ENCODE measurements at regions not wholly inside any gene's neighbourhood (a gene's known extent, or its start where the extent isn't known, plus 50 kb on each side); places are given as distances from the start of the nearest gene placed in this dataset.
"Not testable (repeated sequence)": the region's sequence is repeated elsewhere in the genome, so short reads cannot be mapped to it uniquely, and the experiment has no call there.

- DNase-seq (ENCODE audit: low read depth); H3K4me3 ChIP-seq (ENCODE audit: low read depth, low read length): not testable (repeated sequence)
Observed at GRCh38 chr21:5217933-5218332, 5303.4 kb upstream of the TPTE start.

- DNase-seq (ENCODE audit: low read depth); H3K4me3 ChIP-seq (ENCODE audit: low read depth, low read length): not testable (repeated sequence)
Observed at GRCh38 chr21:5219988-5220387, 5301.4 kb upstream of the TPTE start.

GRCh38 chr21:5220468-5220867 is 5300.9 kb upstream of the TPTE start:
- not testable (repeated sequence) for H3K4me3 ChIP-seq (ENCODE audit: low read depth, low read length)
- DNase-seq (ENCODE audit: low read depth): peak; percentile 8
- TF ChIP-seq CTCF (conservative IDR thresholded peaks at IDR 0.05; ENCODE audit: low read depth, low read length): peak; percentile 19

GRCh38 chr21:5221458-5222050 is 5299.8 kb upstream of the TPTE start:
- H3K4me3 ChIP-seq (ENCODE audit: low read depth, low read length); DNase-seq (ENCODE audit: low read depth): not testable (repeated sequence)

DNA sequence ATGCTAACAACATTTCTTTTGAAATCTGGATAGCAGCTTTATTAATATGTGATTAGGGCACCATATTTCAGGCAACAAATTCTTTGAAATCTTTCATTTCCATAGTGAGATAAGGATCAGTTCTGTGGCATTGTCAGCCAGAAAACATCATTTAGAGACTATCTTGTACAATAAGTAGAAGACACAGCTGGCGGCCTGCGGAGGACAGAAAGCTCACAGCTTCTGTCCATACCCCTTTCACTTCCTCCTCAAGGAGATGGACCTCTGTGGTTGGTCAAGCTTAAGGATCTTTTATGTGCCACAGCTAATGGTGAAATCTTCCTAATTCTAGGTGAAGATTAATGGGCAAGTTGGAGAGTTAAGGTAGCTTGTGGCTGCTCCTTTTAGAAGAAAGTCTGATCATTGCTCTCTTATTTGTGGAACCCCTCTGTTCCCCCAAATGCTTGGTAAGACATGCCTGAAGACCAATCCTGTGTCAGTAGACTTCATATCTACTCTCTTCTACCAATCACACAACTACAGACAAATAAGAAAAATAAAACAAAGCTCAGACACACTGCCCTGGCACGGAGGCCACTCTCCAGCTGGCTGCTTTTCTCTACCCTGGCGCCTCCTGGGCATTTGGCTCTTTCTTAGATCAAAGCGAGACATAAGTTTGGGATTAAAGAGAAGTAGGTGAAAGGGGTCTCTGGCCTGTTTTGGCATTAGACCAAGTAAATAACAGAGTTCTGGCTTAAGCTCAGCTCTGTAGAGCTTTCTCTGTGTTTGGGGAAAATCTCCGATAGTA is 5298.2 kb upstream of the TPTE start:
- H3K4me3 ChIP-seq (ENCODE audit: low read depth, low read length); DNase-seq (ENCODE audit: low read depth): not testable (repeated sequence)

DNA sequence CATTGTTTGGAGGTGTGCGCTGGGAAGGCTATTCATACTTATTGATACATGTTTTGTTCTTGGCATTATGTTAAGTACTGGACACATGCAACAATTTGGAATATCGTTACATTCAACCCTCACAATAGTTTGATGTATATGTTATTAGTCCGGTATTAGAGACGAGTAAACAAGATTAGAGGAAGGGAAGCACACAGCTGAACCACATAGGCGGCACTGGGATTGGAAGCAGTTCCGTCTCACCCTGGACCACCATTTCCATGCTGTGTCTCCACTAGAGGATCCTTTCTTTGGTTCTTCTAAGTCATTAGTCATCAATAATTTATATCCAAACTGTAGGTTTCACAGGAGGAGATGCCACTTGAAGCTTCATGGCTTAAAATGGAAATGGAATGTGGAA is 5297.2 kb upstream of the TPTE start:
- H3K4me3 ChIP-seq (ENCODE audit: low read depth, low read length); DNase-seq (ENCODE audit: low read depth): not testable (repeated sequence)

DNA sequence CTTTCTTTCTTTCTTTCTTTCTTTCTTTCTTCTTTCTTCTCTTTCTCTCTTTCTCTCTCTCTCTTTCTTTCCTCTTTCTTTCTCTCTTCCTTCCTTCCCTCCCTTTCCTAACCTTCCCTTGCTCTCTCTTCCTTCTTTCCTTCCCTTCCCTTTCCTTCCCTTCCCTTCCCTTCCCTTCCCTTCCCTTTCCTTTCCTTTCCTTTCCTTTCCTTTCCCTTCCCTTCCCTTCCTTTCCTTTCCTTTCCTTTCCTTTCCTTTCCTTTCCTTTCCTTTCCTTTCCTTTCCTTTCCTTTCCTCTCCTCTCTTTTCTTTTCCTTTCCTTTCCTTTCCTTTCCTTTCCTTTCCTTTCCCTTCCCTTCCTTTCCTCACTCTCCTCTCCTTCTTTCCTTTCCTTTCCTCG is 5294.1 kb upstream of the TPTE start:
- H3K4me3 ChIP-seq (ENCODE audit: low read depth, low read length); DNase-seq (ENCODE audit: low read depth): not testable (repeated sequence)

DNA sequence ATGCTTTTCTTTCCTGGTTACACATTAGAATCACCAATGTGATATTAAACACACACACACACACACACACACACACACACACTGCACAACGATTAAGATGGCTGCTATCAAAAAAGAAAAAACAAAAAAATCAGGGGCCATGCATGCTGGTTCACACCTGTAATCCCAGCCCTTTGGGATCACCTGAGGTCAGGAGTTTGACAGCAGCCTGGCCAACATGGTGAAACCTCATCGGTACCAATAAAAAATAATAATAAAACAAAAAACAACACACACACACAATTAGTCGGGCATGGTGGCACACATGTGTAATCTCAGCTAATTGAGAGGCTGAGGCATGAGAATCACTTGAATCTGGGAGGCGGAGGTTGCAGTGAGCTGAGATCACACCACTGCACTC is 5290.8 kb upstream of the TPTE start:
- not testable (repeated sequence) for DNase-seq (ENCODE audit: low read depth); H3K4me3 ChIP-seq (ENCODE audit: low read depth, low read length)

DNA sequence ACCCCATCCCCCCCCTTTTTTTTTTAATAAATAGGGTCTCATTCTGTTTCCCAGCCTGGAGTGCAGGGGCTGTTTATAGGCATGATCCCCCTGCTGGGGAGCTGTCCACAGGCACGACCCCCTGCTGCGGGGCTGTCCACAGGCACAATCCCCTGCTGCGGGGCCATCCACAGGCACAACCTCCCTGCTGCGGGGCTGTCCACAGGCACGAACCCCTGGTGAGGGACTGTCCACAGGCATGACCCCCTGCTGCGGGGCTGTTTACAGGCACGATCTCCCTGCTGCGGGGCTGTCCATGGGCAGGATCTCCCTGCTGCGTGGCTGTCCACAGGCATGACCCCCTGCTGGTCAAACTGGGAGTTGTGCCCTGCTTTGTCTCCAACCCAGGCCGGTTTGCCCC is 5290.1 kb upstream of the TPTE start:
- not testable (repeated sequence) for DNase-seq (ENCODE audit: low read depth); H3K4me3 ChIP-seq (ENCODE audit: low read depth, low read length)

GRCh38 chr21:5232176-5232958 is 5289.0 kb upstream of the TPTE start:
- not testable (repeated sequence) for H3K4me3 ChIP-seq (ENCODE audit: low read depth, low read length); DNase-seq (ENCODE audit: low read depth)

GRCh38 chr21:5235761-5236160 is 5285.6 kb upstream of the TPTE start:
- H3K4me3 ChIP-seq (ENCODE audit: low read depth, low read length); DNase-seq (ENCODE audit: low read depth): not testable (repeated sequence)

DNA sequence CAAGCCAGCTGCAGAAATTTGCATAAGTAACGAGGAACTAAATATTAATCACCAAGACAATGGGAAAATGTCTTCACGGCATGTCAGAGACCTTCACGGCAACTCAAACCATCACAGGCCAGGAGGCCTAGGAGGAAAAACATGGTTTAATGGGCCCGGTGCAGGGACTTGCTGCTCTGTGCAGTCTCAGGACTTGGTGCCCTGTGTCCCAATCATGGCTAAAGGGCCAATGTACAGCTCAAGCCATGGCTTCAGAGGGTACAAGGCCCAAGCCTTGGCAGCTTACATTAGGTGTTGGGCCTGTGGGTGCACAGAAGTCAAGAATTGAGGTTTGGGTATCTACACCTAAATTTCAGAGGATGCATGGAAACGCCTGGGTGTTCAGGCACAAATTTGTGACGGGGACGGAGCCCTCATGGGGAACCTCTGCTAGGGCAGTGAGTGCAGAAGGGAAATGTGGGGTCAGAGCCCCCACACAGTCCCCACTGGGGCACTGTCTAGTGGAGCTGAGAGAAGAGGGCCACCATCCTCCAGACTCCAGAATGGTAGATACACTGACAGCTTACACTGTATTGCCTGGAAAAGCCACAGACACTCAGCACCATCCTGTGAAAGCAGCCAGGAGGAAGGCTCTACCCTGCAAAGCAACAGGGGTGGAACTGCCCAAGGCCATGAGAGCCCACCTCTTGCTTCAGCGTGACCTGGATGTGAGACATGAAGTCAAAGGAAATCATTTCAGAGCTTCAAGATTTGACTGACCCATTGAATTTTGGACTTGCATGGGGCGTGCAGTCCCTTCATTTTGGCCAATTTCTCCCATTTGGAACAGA is 5284.3 kb upstream of the TPTE start:
- H3K4me3 ChIP-seq (ENCODE audit: low read depth, low read length); DNase-seq (ENCODE audit: low read depth): not testable (repeated sequence)

GRCh38 chr21:5240521-5240920 is 5280.9 kb upstream of the TPTE start:
- H3K4me3 ChIP-seq (ENCODE audit: low read depth, low read length); DNase-seq (ENCODE audit: low read depth): not testable (repeated sequence)

DNA sequence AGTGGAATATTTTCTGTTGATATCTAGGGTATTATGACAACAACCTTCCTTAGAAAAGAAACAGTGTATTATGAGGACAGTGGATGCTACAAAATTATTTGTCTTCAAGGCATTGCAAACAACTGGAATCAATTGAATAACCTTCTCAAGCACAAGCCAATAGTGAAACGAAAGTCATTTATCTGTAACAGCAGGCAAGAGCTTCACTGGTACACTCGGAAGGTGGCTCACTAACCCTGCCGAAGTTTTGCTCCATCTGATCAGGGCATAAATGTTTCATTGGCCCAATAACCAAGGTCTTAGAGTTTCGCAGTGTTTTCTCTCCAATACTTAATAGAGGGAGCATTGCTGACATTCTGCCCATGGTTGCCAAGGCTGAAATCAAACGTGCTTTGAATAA is 5278.7 kb upstream of the TPTE start:
- not testable (repeated sequence) for DNase-seq (ENCODE audit: low read depth); H3K4me3 ChIP-seq (ENCODE audit: low read depth, low read length)

DNA sequence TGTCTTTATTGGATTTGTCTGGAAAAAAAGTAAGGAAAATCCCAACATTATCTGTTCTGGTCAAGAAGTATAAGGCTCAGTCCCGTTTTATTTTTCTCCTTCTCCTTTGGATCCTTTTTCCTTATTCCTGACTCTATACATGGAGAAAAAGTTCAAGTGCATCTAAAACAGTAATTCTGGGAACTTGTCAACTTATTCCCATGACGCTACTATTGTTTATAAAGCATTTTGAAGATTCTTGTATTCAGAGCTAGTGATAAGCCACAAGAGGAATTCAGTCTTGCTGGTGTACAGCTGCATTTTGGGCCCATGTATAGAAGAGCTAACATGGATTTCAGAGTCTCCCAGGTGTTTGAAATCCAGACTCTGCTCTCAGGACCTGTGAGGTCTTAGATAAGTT is 5278.1 kb upstream of the TPTE start:
- DNase-seq (ENCODE audit: low read depth); H3K4me3 ChIP-seq (ENCODE audit: low read depth, low read length): not testable (repeated sequence)

GRCh38 chr21:5243715-5244375 is 5277.5 kb upstream of the TPTE start:
- not testable (repeated sequence) for H3K4me3 ChIP-seq (ENCODE audit: low read depth, low read length); DNase-seq (ENCODE audit: low read depth)

- H3K4me3 ChIP-seq (ENCODE audit: low read depth, low read length); DNase-seq (ENCODE audit: low read depth): not testable (repeated sequence)
Observed at GRCh38 chr21:5244376-5244718, 5277.0 kb upstream of the TPTE start.

Data from choroid plexus epithelial cell (primary cell).